ENCODE measurements at regions not wholly inside any gene's neighbourhood (a gene's known extent, or its start where the extent isn't known, plus 50 kb on each side); places are given as distances from the start of the nearest gene placed in this dataset.

- no peak for TF ChIP-seq CTCF (IDR thresholded peaks at IDR 0.05)
Observed at GRCh38 chr10:117616179-117616578, 73.6 kb downstream of the EMX2 start.

DNA sequence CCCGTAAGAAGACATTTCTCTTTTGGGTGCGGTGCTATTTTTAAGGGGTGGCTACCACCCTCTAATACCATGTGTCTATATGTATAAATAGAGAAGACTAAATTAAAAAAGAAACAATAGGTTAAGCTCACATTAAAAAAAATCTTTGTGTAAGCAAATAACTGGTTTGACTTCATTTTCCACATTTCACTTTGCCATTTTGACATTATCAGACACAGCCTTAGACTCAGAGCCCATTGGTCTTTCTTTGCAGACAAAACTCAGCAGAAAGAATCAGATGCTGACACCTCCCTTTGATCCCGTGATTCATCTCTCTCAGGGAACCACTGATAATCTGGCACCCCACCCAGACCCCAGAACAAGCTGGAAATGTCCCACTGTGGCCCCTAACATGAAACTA, 74.5 kb downstream of the EMX2 start:
- no peak for TF ChIP-seq CTCF (IDR thresholded peaks at IDR 0.05)

GRCh38 chr10:117617659-117618058, 75.1 kb downstream of the EMX2 start:
- TF ChIP-seq CTCF (IDR thresholded peaks at IDR 0.05) = no peak

- no peak for TF ChIP-seq CTCF (IDR thresholded peaks at IDR 0.05)
Observed at GRCh38 chr10:117619223-117619622, 76.7 kb downstream of the EMX2 start.

- no peak for TF ChIP-seq CTCF (IDR thresholded peaks at IDR 0.05)
Observed at GRCh38 chr10:117619707-117620405, 77.3 kb downstream of the EMX2 start.

DNA sequence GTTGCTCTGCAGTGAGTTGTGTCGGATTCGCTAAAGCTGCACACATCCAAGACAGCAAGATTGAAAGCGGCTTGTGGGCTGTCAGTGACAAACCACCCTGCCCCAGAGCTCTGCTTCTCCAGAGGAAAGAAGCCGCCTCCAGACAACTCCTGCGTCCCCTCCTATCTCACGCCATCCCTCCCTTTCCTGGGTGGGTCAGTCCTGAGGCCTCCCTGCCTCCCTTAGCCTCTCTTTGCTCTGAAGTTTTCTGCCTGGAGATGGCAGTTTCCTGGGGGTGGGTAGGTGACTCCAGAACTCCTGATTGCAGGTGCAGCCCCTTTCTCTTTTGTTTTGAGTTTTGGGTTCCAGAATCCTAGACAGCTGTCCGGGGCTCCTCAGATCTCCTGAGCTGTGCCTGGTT, 78.7 kb downstream of the EMX2 start:
- TF ChIP-seq CTCF (IDR thresholded peaks at IDR 0.05) = no peak

DNA sequence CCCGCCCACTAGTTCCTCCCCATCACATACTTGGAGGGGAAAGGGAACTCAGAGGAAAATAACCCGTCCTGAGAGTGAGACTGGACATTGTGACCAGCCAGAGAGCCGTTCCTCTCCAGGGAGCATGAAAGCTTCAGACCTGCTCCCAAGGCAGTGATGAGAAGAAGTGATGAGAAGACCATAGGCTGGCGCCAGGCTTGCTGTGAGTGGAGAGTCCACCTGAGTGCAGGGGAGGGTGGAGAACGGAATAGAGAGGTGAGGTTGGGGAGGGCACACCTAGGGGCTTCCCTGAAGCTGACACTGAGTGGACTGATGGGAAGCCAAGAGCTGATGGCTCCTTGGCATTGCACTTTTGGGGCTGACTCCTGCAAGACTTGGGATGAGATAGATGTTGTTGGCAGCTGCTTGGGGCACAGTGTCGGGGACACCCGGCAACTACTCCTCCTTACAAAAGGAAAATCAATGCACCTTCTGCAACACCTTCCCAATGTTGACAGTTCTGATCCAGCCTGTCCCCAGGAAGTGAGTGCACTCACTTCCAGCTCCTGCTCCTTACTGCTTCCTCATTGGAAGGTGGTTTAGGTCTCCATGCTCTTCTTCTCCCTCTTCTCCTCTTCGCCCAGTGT, 79.4 kb downstream of the EMX2 start:
- no peak for TF ChIP-seq CTCF (IDR thresholded peaks at IDR 0.05)
